ENCODE measurements at regions not wholly inside any gene's neighbourhood (a gene's known extent, or its start where the extent isn't known, plus 50 kb on each side); places are given as distances from the start of the nearest gene placed in this dataset.

DNA sequence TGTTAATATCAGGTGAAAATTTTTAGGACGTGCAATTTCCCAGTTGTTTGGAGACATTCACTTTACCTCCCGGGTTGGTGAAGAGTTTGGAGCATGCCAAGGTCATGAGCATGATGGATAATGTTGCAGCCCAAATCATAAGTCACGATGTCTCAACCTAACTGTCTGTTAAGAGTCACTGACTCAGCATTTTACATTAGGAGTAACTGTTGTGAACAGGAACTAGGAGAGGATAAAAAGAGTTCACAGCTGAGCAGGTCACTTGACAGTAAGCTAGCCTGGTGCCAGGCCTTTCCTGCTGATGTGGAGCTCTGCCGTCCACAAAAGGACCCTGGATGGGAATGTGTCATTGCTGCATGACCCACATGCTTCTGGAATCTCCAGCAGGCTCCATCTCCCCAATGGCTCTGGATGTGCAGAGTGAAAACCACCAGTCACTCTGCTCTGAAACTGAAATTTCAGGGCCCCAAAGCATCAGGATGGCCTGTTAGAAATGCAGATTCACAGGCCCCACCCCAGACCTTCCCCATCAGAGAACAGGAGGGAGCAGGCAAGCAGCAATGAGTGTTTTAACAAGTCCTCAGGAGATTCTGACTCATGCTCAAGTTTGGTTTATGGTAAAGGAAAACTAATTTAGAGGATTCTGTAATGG is 371.6 kb upstream of the MAF start:
- Mint-ChIP-seq H3K9me3 (ENCODE audit: insufficient read depth) (no peaks in the 10 kb centered on the region), H3K4me1 (no peaks in the 10 kb centered on the region), H3K4me3 (no peak overlapping the region), H3K27me3 (no peaks in the 10 kb centered on the region), H3K27ac (no peak overlapping the region)
- Histone ChIP-seq H2AFZ (ENCODE audit: insufficient read depth, low read depth, low read length, poor library complexity, severe bottlenecking) (no peak overlapping the region), H3K4me2 (replicated peaks; ENCODE audit: low read depth, low read length, poor library complexity, severe bottlenecking) (no peak overlapping the region), H3K36me3 (replicated peaks in 1 of 2; ENCODE audit: control extremely low read depth in 1 of 2, control insufficient read depth in 1 of 2, extremely low read depth in 1 of 2, insufficient read depth in 2 of 2, low read length in 1 of 2) (no peaks in the 10 kb centered on the region), H3K4me1 (ENCODE audit: control insufficient read depth in 2 of 2, insufficient read depth in 2 of 2, low read length in 2 of 2) (no peaks in the 10 kb centered on the region), H3K27me3 (replicated peaks in 1 of 4; ENCODE audit: control extremely low read depth in 1 of 4, control insufficient read depth in 3 of 4, insufficient read depth in 4 of 4, low read length in 3 of 4) (no peaks in the 10 kb centered on the region), H4K20me1 (ENCODE audit: control insufficient read depth, insufficient read depth, low read length, poor library complexity, severe bottlenecking) (no peaks in the 10 kb centered on the region), H3K79me2 (ENCODE audit: control insufficient read depth, insufficient read depth, low read length) (no peaks in the 10 kb centered on the region), H3K9me3 (ENCODE audit: control extremely low read depth in 1 of 3, control insufficient read depth in 2 of 3, insufficient read depth in 1 of 3, low read length in 2 of 3) (no peaks in the 10 kb centered on the region), H3K9ac (ENCODE audit: low read length) (no peak overlapping the region), H3K4me3 (ENCODE audit: control extremely low read depth in 1 of 5, extremely low read depth in 1 of 5, insufficient read depth in 1 of 5, low read depth in 2 of 5, low read length in 4 of 5) (no peak overlapping the region), H3K27ac (ENCODE audit: low read length in 2 of 2) (no peak overlapping the region)
- TF ChIP-seq, protein P1, sequence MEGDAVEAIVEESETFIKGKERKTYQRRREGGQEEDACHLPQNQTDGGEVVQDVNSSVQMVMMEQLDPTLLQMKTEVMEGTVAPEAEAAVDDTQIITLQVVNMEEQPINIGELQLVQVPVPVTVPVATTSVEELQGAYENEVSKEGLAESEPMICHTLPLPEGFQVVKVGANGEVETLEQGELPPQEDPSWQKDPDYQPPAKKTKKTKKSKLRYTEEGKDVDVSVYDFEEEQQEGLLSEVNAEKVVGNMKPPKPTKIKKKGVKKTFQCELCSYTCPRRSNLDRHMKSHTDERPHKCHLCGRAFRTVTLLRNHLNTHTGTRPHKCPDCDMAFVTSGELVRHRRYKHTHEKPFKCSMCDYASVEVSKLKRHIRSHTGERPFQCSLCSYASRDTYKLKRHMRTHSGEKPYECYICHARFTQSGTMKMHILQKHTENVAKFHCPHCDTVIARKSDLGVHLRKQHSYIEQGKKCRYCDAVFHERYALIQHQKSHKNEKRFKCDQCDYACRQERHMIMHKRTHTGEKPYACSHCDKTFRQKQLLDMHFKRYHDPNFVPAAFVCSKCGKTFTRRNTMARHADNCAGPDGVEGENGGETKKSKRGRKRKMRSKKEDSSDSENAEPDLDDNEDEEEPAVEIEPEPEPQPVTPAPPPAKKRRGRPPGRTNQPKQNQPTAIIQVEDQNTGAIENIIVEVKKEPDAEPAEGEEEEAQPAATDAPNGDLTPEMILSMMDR (IDR thresholded peaks at IDR 0.05): no peak
- no peak for TF ChIP-seq EZH2 (IDR thresholded peaks at IDR 0.05; ENCODE audit: borderline replicate concordance, insufficient read depth, low read depth, low read length, poor library complexity, severe bottlenecking)
- ATAC-seq (ENCODE audit: low read depth) (no peak), DNase-seq (no peak)
- ChIA-PET POLR2A (no interaction called here), CTCF (no interaction called here)
- intact Hi-C loops (cut with micrococcal nuclease): no loop called here
- 50% methylated on average over 2 of the region's 4 CpGs for WGBS (ENCODE audit: insufficient coverage)

DNA sequence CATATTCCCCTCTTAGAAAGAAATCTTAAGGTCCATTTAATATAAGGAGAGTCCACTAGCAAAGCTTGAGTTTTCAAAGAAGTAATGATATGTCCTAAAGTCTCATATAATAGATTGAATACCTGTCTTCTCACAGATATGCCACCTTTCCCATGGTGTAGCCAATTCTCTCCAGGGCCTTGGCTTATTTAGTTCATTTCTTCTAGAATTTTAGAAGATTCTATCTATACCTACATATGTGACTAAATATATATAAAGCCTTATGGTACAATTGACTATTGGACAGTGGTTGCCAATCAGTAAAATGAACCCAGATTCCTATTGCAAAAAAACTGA is 370.7 kb upstream of the MAF start:
- ATAC-seq (ENCODE audit: low read depth) (no peak), DNase-seq (no peak)
- no peaks in the 10 kb centered on the region for H3K27me3 ChIP-seq (replicated peaks in 1 of 4; ENCODE audit: control extremely low read depth in 1 of 4, control insufficient read depth in 3 of 4, insufficient read depth in 4 of 4, low read length in 3 of 4)
- ChIA-PET POLR2A (no interaction called here), CTCF (no interaction called here)
- Mint-ChIP-seq H3K9me3 (ENCODE audit: insufficient read depth) (no peaks in the 10 kb centered on the region), H3K27ac (no peak overlapping the region), H3K4me3 (no peak overlapping the region), H3K4me1 (no peaks in the 10 kb centered on the region), H3K27me3 (no peaks in the 10 kb centered on the region)
- H3K9ac ChIP-seq (ENCODE audit: low read length): no peak overlapping the region
- no peak overlapping the region for H2AFZ ChIP-seq (ENCODE audit: insufficient read depth, low read depth, low read length, poor library complexity, severe bottlenecking)
- H3K4me1 ChIP-seq (ENCODE audit: control insufficient read depth in 2 of 2, insufficient read depth in 2 of 2, low read length in 2 of 2): no peaks in the 10 kb centered on the region
- no peak for TF ChIP-seq EZH2 (IDR thresholded peaks at IDR 0.05; ENCODE audit: borderline replicate concordance, insufficient read depth, low read depth, low read length, poor library complexity, severe bottlenecking)
- TF ChIP-seq, protein P1 (IDR thresholded peaks at IDR 0.05): no peak
- no peaks in the 10 kb centered on the region for H3K36me3 ChIP-seq (replicated peaks in 1 of 2; ENCODE audit: control extremely low read depth in 1 of 2, control insufficient read depth in 1 of 2, extremely low read depth in 1 of 2, insufficient read depth in 2 of 2, low read length in 1 of 2)
- H3K27ac ChIP-seq (ENCODE audit: low read length in 2 of 2): no peak overlapping the region
- H3K9me3 ChIP-seq (ENCODE audit: control extremely low read depth in 1 of 3, control insufficient read depth in 2 of 3, insufficient read depth in 1 of 3, low read length in 2 of 3): no peaks in the 10 kb centered on the region
- H4K20me1 ChIP-seq (ENCODE audit: control insufficient read depth, insufficient read depth, low read length, poor library complexity, severe bottlenecking): no peaks in the 10 kb centered on the region
- H3K4me3 ChIP-seq (ENCODE audit: control extremely low read depth in 1 of 5, extremely low read depth in 1 of 5, insufficient read depth in 1 of 5, low read depth in 2 of 5, low read length in 4 of 5): no peak overlapping the region
- H3K79me2 ChIP-seq (ENCODE audit: control insufficient read depth, insufficient read depth, low read length): no peaks in the 10 kb centered on the region
- intact Hi-C loops (cut with micrococcal nuclease): no loop called here
- no peak overlapping the region for H3K4me2 ChIP-seq (replicated peaks; ENCODE audit: low read depth, low read length, poor library complexity, severe bottlenecking)
